ENCODE measurements at regions not wholly inside any gene's neighbourhood (a gene's known extent, or its start where the extent isn't known, plus 50 kb on each side); places are given as distances from the start of the nearest gene placed in this dataset.

DNA sequence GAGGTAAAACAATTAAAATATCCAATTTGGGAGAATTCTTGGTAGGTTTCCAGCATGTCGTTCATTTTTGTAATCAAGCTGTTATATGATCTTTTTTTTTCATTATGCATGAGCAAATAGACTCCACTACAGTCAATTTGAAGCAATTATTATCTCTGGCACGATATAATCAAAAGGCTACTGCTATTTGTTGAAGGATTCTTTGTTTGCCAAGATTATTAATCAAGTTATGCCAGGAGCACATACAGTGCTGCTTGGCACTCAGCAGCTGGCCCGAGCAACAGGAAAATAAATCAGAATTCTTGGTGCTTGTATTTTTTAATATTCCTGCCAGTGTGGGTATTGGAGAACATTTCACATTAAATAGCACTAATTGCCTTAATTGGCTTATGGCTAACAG lies 279.5 kb downstream of the RND3 start (continued):
- TF ChIP-seq ARHGAP35 (IDR thresholded peaks at IDR 0.05; ENCODE audit: partially characterized antibody) (no peak), ZNF12 (CRISPR knock-in tag; IDR thresholded peaks at IDR 0.05) (no peak), SOX6 (IDR thresholded peaks at IDR 0.05) (no peak), ZNF77 (CRISPR knock-in tag; IDR thresholded peaks at IDR 0.05) (no peak), SNIP1 (IDR thresholded peaks at IDR 0.05; ENCODE audit: low read depth) (no peak), GTF3C2 (IDR thresholded peaks at IDR 0.05; ENCODE audit: borderline replicate concordance, extremely low read depth, insufficient read length) (no peak), EP400 (IDR thresholded peaks at IDR 0.05) (no peak), ASH1L (IDR thresholded peaks at IDR 0.05; ENCODE audit: borderline replicate concordance, low read depth, partially characterized antibody) (no peak), MAX (CRISPR knock-in tag; IDR thresholded peaks at IDR 0.05) (no peak)
- TF ChIP-seq, protein P1, sequence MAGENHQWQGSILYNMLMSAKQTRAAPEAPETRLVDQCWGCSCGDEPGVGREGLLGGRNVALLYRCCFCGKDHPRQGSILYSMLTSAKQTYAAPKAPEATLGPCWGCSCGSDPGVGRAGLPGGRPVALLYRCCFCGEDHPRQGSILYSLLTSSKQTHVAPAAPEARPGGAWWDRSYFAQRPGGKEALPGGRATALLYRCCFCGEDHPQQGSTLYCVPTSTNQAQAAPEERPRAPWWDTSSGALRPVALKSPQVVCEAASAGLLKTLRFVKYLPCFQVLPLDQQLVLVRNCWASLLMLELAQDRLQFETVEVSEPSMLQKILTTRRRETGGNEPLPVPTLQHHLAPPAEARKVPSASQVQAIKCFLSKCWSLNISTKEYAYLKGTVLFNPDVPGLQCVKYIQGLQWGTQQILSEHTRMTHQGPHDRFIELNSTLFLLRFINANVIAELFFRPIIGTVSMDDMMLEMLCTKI (IDR thresholded peaks at IDR 0.05; ENCODE audit: partially characterized antibody), result no peak

Data from K562 (cell line).